SK-N-SH treated with all-trans-retinoic acid at 6 μM for 48 hours (cell line): ENCODE measurements at regions not wholly inside any gene's neighbourhood (a gene's known extent, or its start where the extent isn't known, plus 50 kb on each side); places are given as distances from the start of the nearest gene placed in this dataset.

Source experiments
- ATAC-seq: fragments of 200-7000 bp; cut with Tn5 transposase; 3 replicates; pipeline ENCODE4 v1.9.1; 2020; ENCODE audit warnings: mild to moderate bottlenecking, moderate library complexity
- ARNTL ChIP-seq: fragments of 450-650 bp; formaldehyde crosslinking; IDR thresholded peaks from 2 replicates; pipeline ENCODE4 v1.5.0; 2020; ENCODE audit warnings: low read depth, mild to moderate bottlenecking, moderate library complexity, borderline replicate concordance
- BACH2 ChIP-seq: fragments of 250-450 bp; sonication (Bioruptor Pico); IDR thresholded peaks from 2 replicates; pipeline ENCODE4 v1.9.0; 2021; ENCODE audit warnings: mild to moderate bottlenecking, borderline replicate concordance
- CREB5 ChIP-seq: fragments of 250-450 bp; sonication (Bioruptor Pico); IDR thresholded peaks from 2 replicates; pipeline ENCODE4 v1.5.1; 2020; ENCODE audit warnings: low read depth, mild to moderate bottlenecking, moderate library complexity
- CSRNP3 ChIP-seq: fragments of 250-450 bp; sonication (Bioruptor Pico); IDR thresholded peaks from 2 replicates; pipeline ENCODE4 v1.5.1; 2021; ENCODE audit warnings: mild to moderate bottlenecking, moderate library complexity
- GLIS3 ChIP-seq: fragments of 250-450 bp; sonication (Bioruptor Pico); IDR thresholded peaks from 2 replicates; pipeline ENCODE4 v1.5.0; 2020; ENCODE audit warnings: mild to moderate bottlenecking, moderate library complexity
- ISL1 ChIP-seq: fragments of 250-450 bp; sonication (Bioruptor Pico); IDR thresholded peaks from 2 replicates; pipeline ENCODE4 v2.1.2; 2022; ENCODE audit warnings: mild to moderate bottlenecking, moderate library complexity
- OSR1 ChIP-seq: fragments of 250-450 bp; sonication (Bioruptor Pico); IDR thresholded peaks from 2 replicates; pipeline ENCODE4 v1.8.0; 2022; ENCODE audit warnings: moderate library complexity, mild to moderate bottlenecking, inconsistent platforms
- PATZ1 ChIP-seq: fragments of 250-450 bp; sonication (Bioruptor Pico); IDR thresholded peaks from 2 replicates; pipeline ENCODE4 v1.8.0; 2020; ENCODE audit warnings: mild to moderate bottlenecking, moderate library complexity, borderline replicate concordance
- POU6F1 ChIP-seq: fragments of 250-450 bp; sonication (Bioruptor Pico); IDR thresholded peaks from 2 replicates; pipeline ENCODE4 v1.8.0; 2021; ENCODE audit warnings: low read depth, mild to moderate bottlenecking, moderate library complexity, borderline replicate concordance
- PPARA ChIP-seq: fragments of 250-450 bp; sonication (Bioruptor Pico); IDR thresholded peaks from 2 replicates; pipeline ENCODE4 v1.5.0; 2020; ENCODE audit warnings: mild to moderate bottlenecking, borderline replicate concordance
- RARB ChIP-seq: fragments of 250-450 bp; sonication (Bioruptor Pico); IDR thresholded peaks from 2 replicates; pipeline ENCODE4 v1.8.0; 2021; ENCODE audit warnings: mild to moderate bottlenecking, moderate library complexity
- SNAI2 ChIP-seq: fragments of 250-450 bp; sonication (Bioruptor Pico); IDR thresholded peaks from 2 replicates; pipeline ENCODE4 v1.5.0; 2020; ENCODE audit warnings: mild to moderate bottlenecking, moderate library complexity
- TCF4 ChIP-seq: fragments of 250-450 bp; sonication (Bioruptor Pico); IDR thresholded peaks from 2 replicates; pipeline ENCODE4 v1.8.0; 2021; ENCODE audit warnings: mild to moderate bottlenecking, moderate library complexity, borderline replicate concordance
- TOX ChIP-seq: fragments of 250-450 bp; sonication (Bioruptor Pico); IDR thresholded peaks from 2 replicates; pipeline ENCODE4 v1.8.0; 2021; ENCODE audit warnings: mild to moderate bottlenecking, moderate library complexity, borderline replicate concordance
- TSHZ2 ChIP-seq: fragments of 250-450 bp; sonication (Bioruptor Pico); IDR thresholded peaks from 2 replicates; pipeline ENCODE4 v1.5.0; 2020; ENCODE audit warnings: mild to moderate bottlenecking, moderate library complexity
- ZFP3 ChIP-seq: fragments of 250-450 bp; sonication (Bioruptor Pico); IDR thresholded peaks from 2 replicates; pipeline ENCODE4 v1.5.0; 2020; ENCODE audit warnings: mild to moderate bottlenecking, moderate library complexity
- ZFP30 ChIP-seq: fragments of 450-650 bp; formaldehyde crosslinking; IDR thresholded peaks from 2 replicates; pipeline ENCODE4 v1.5.0; 2022; ENCODE audit warnings: mild to moderate bottlenecking, moderate library complexity
- ZNF565 ChIP-seq: fragments of 450-650 bp; formaldehyde crosslinking; conservative IDR thresholded peaks from 2 replicates; pipeline ENCODE4 v1.5.0; 2020; ENCODE audit warnings: low read depth, mild to moderate bottlenecking, moderate library complexity
- ZNF70 ChIP-seq: fragments of 450-650 bp; formaldehyde crosslinking; IDR thresholded peaks from 2 replicates; pipeline ENCODE4 v1.5.0; 2020; ENCODE audit warnings: mild to moderate bottlenecking, moderate library complexity
- ZNF8 ChIP-seq: fragments of 450-650 bp; formaldehyde crosslinking; IDR thresholded peaks from 2 replicates; pipeline ENCODE4 v1.5.0; 2020; ENCODE audit warnings: mild to moderate bottlenecking, moderate library complexity

GRCh38 chr9:38128752-38129270 lies 59.8 kb upstream of the SHB start (continued):
- TF ChIP-seq TSHZ2, result no peak
- no peak for TF ChIP-seq ZNF8 (CRISPR knock-in tag)
- TF ChIP-seq ZNF70 (CRISPR knock-in tag), result no peak
- no peak for TF ChIP-seq TOX (CRISPR knock-in tag)
- TF ChIP-seq ARNTL (CRISPR knock-in tag), result no peak

GRCh38 chr9:38127271-38127839 lies 58.3 kb upstream of the SHB start:
- ATAC-seq, result no peak
- TF ChIP-seq TSHZ2, result no peak

- no peak for TF ChIP-seq TOX (CRISPR knock-in tag)
- TF ChIP-seq CREB5 (CRISPR knock-in tag), result no peak
- TF ChIP-seq GLIS3 (CRISPR knock-in tag), result no peak
- TF ChIP-seq CSRNP3 (CRISPR knock-in tag), result no peak
- TF ChIP-seq PPARA (CRISPR knock-in tag), result no peak
- TF ChIP-seq RARB (CRISPR knock-in tag), result no peak
- no peak for TF ChIP-seq ISL1 (CRISPR knock-in tag)
- TF ChIP-seq ZNF8 (CRISPR knock-in tag), result no peak
- TF ChIP-seq SNAI2, result no peak
- no peak for TF ChIP-seq TCF4
- no peak for TF ChIP-seq ZFP3 (CRISPR knock-in tag)
- no peak for TF ChIP-seq ZNF70 (CRISPR knock-in tag)
- no peak for TF ChIP-seq ZFP30 (CRISPR knock-in tag)
- no peak for TF ChIP-seq BACH2 (CRISPR knock-in tag)
- no peak for TF ChIP-seq OSR1 (CRISPR knock-in tag)
- TF ChIP-seq PATZ1, result no peak
- TF ChIP-seq ZNF565 (CRISPR knock-in tag), result no peak
- TF ChIP-seq POU6F1 (CRISPR knock-in tag), result no peak
- no peak for TF ChIP-seq TSHZ2
- no peak for ATAC-seq
These were observed 57.7 kb upstream of the SHB start for GRCh38 chr9:38126730-38127129.
